ENCODE measurements at regions not wholly inside any gene's neighbourhood (a gene's known extent, or its start where the extent isn't known, plus 50 kb on each side); places are given as distances from the start of the nearest gene placed in this dataset.
"Not testable (repeated sequence)": the region's sequence is repeated elsewhere in the genome, so short reads cannot be mapped to it uniquely, and the experiment has no call there.

DNA sequence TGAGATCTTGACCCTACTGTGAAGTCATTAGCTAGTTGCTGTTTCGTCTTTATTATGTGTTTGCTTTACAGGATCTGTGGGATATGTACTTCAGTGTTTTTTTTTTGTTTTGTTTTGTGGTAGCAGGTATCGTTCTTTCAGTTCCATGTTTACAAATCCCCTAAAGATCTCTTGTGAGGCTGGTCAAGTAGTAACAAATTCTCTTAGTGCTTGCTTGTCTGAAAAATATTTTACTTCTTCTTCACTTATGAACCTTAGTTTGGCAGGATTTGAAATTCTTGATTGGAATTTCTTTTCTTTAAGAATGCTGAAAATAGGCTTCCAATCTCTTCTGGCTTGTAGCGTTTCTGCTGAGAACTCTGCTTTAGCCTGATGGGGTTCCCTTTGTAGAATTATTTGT lies 235.8 kb upstream of the ALCAM start:
- H3K9ac ChIP-seq (ENCODE audit: low read length): no peak overlapping the region
- no peaks in the 10 kb centered on the region for H3K36me3 ChIP-seq (ENCODE audit: control insufficient read depth, insufficient read depth, low read length)
- H3K9me3 ChIP-seq (ENCODE audit: control insufficient read depth, low read length): no peaks in the 10 kb centered on the region
- no peaks in the 10 kb centered on the region for H3K27me3 ChIP-seq (ENCODE audit: control insufficient read depth, insufficient read depth, low read length)
- no peak overlapping the region for H3K4me3 ChIP-seq (ENCODE audit: low read length)
- H3K4me1 ChIP-seq (ENCODE audit: control insufficient read depth, insufficient read depth, low read length): no peaks in the 10 kb centered on the region

GRCh38 chr3:105137911-105138310 lies 228.8 kb upstream of the ALCAM start:
- H3K9ac ChIP-seq (ENCODE audit: low read length): no peak overlapping the region
- H3K9me3 ChIP-seq (ENCODE audit: control insufficient read depth, low read length): no peaks in the 10 kb centered on the region
- no peaks in the 10 kb centered on the region for H3K27me3 ChIP-seq (ENCODE audit: control insufficient read depth, insufficient read depth, low read length)
- no peaks in the 10 kb centered on the region for H3K4me1 ChIP-seq (ENCODE audit: control insufficient read depth, insufficient read depth, low read length)
- no peak overlapping the region for H3K4me3 ChIP-seq (ENCODE audit: low read length)
- no peaks in the 10 kb centered on the region for H3K36me3 ChIP-seq (ENCODE audit: control insufficient read depth, insufficient read depth, low read length)

GRCh38 chr3:105139881-105140560 lies 226.7 kb upstream of the ALCAM start:
- Histone ChIP-seq H3K36me3 (ENCODE audit: control insufficient read depth, insufficient read depth, low read length) (no peaks in the 10 kb centered on the region), H3K4me3 (ENCODE audit: low read length) (no peak overlapping the region), H3K27me3 (ENCODE audit: control insufficient read depth, insufficient read depth, low read length) (no peaks in the 10 kb centered on the region), H3K9me3 (ENCODE audit: control insufficient read depth, low read length) (no peaks in the 10 kb centered on the region), H3K4me1 (ENCODE audit: control insufficient read depth, insufficient read depth, low read length) (no peaks in the 10 kb centered on the region), H3K9ac (ENCODE audit: low read length) (no peak overlapping the region)

DNA sequence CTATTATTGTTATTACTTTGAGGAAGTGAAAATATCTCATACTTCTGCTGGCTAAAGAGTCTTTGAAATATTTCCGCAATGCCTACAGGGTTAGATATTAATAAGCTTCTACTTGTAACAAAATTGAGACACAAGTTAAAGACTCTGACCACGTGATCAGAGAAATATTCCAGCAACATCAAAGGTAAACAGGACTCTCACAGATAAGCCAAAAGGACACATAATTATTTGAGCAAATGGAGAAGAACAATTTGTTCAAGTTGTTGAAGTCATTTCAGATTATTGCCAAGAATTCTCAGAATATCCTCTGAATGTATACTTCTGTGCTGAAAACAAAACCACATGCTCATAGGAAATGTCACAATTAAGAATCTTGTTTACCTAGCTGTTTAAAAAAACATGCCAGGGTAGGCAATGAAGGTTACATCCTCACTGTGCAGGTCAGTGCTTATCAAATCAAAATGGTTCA lies 225.8 kb upstream of the ALCAM start:
- H3K27me3 ChIP-seq (ENCODE audit: control insufficient read depth, insufficient read depth, low read length): no peaks in the 10 kb centered on the region
- no peak overlapping the region for H3K4me3 ChIP-seq (ENCODE audit: low read length)
- no peaks in the 10 kb centered on the region for H3K4me1 ChIP-seq (ENCODE audit: control insufficient read depth, insufficient read depth, low read length)
- H3K36me3 ChIP-seq (ENCODE audit: control insufficient read depth, insufficient read depth, low read length): no peaks in the 10 kb centered on the region
- H3K9ac ChIP-seq (ENCODE audit: low read length): no peak overlapping the region
- H3K9me3 ChIP-seq (ENCODE audit: control insufficient read depth, low read length): no peaks in the 10 kb centered on the region

DNA sequence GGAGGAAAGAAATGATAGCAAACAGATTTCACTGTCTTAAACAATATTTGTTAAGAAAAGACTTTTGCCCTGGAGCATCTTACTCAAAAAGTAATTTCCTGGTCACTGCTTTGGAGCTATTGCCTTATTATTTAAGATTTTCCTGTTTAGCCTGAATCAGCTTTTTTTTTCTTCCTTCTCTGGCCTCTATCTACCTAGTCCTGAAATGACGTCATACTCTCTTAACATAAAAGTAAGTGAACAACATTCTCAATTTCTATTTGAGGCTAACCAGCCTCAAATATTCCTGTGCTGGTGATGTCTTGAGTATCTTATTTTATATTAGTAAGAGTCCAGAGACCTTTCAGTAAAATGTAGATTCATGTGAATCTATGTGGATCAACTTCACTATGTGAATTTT lies 221.9 kb upstream of the ALCAM start:
- Histone ChIP-seq H3K36me3 (ENCODE audit: control insufficient read depth, insufficient read depth, low read length) (no peaks in the 10 kb centered on the region), H3K4me1 (ENCODE audit: control insufficient read depth, insufficient read depth, low read length) (peaks cover 9% of the 10 kb centered on the region), H3K9me3 (ENCODE audit: control insufficient read depth, low read length) (no peaks in the 10 kb centered on the region), H3K4me3 (ENCODE audit: low read length) (no peak overlapping the region), H3K9ac (ENCODE audit: low read length) (no peak overlapping the region), H3K27me3 (ENCODE audit: control insufficient read depth, insufficient read depth, low read length) (no peaks in the 10 kb centered on the region)

DNA sequence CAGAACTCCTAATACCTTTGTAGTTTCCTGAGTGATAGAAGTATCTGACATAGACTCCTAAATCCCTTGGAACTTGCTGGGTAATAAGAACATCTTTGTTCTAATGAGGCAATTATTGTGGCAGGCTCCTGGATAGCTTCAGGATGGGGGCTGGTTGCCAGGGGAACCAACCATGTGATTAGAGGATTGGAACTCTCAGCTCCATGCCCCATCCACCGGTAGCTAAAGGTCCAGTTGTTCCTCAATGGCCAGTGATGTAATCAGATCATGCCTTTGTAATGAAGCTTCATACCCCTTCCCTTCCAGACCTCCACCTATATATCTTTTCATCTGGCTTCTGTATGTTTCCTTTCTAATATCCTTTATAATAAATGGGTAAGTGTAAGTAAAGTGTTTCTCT lies 221.2 kb upstream of the ALCAM start:
- H3K9me3 ChIP-seq (ENCODE audit: control insufficient read depth, low read length): no peaks in the 10 kb centered on the region

GRCh38 chr3:105149197-105149596 lies 217.5 kb upstream of the ALCAM start:
- H3K9me3 ChIP-seq (ENCODE audit: control insufficient read depth, low read length); H3K27me3 ChIP-seq (ENCODE audit: control insufficient read depth, insufficient read depth, low read length); H3K9ac ChIP-seq (ENCODE audit: low read length); H3K4me1 ChIP-seq (ENCODE audit: control insufficient read depth, insufficient read depth, low read length); H3K4me3 ChIP-seq (ENCODE audit: low read length); H3K36me3 ChIP-seq (ENCODE audit: control insufficient read depth, insufficient read depth, low read length): not testable (repeated sequence)

More for the DNA sequence above, 221.2 kb upstream of the ALCAM start:
- Histone ChIP-seq H3K4me1 (ENCODE audit: control insufficient read depth, insufficient read depth, low read length) (peaks cover 9% of the 10 kb centered on the region), H3K9ac (ENCODE audit: low read length) (no peak overlapping the region), H3K36me3 (ENCODE audit: control insufficient read depth, insufficient read depth, low read length) (no peaks in the 10 kb centered on the region), H3K27me3 (ENCODE audit: control insufficient read depth, insufficient read depth, low read length) (no peaks in the 10 kb centered on the region), H3K4me3 (ENCODE audit: low read length) (no peak overlapping the region)

- Histone ChIP-seq H3K4me3 (ENCODE audit: low read length) (no peak overlapping the region), H3K27me3 (ENCODE audit: control insufficient read depth, insufficient read depth, low read length) (no peaks in the 10 kb centered on the region), H3K4me1 (ENCODE audit: control insufficient read depth, insufficient read depth, low read length) (no peaks in the 10 kb centered on the region), H3K9me3 (ENCODE audit: control insufficient read depth, low read length) (no peaks in the 10 kb centered on the region), H3K9ac (ENCODE audit: low read length) (no peak overlapping the region), H3K36me3 (ENCODE audit: control insufficient read depth, insufficient read depth, low read length) (no peaks in the 10 kb centered on the region)
These were observed 213.7 kb upstream of the ALCAM start for GRCh38 chr3:105152987-105153386.

- Histone ChIP-seq H3K9ac (ENCODE audit: low read length) (no peak overlapping the region), H3K27me3 (ENCODE audit: control insufficient read depth, insufficient read depth, low read length) (no peaks in the 10 kb centered on the region), H3K36me3 (ENCODE audit: control insufficient read depth, insufficient read depth, low read length) (no peaks in the 10 kb centered on the region), H3K4me1 (ENCODE audit: control insufficient read depth, insufficient read depth, low read length) (no peaks in the 10 kb centered on the region), H3K9me3 (ENCODE audit: control insufficient read depth, low read length) (no peaks in the 10 kb centered on the region), H3K4me3 (ENCODE audit: low read length) (no peak overlapping the region)
These were observed 212.0 kb upstream of the ALCAM start for GRCh38 chr3:105154692-105155091.

DNA sequence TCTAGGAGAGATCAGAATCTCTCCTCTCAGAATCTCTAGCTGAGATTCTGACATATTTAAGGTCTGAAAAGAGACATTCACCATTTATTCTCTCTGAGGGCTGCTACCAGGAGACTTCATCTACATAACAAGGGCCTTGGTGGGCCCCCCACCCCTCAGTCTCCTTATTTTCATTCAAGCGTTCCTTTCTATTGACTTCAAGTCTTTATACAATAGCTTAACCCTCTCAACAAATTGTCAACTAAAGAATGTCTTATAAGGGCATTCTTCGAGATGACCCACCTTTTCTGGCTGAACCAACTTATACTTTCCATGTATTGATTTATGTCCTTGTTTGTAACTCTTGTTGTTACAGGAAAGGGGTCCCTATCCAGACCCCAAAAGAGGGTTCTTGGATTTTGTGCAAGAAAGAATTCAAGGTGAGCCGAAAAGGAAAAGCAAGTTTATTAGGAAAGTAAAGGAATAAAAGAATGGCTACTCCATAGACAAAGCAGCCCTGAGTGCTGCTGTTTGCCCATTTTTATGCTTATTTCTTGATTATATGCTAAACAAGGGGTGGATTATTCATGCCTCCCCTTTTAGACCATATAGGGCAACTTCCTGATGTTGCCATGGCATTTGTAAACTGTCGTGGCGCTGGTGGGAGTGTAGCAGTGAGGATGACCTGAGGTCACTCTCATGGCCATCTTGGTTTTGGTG lies 209.5 kb upstream of the ALCAM start:
- no peaks in the 10 kb centered on the region for H3K36me3 ChIP-seq (ENCODE audit: control insufficient read depth, insufficient read depth, low read length)
- H3K9ac ChIP-seq (ENCODE audit: low read length): no peak overlapping the region
- H3K27me3 ChIP-seq (ENCODE audit: control insufficient read depth, insufficient read depth, low read length): no peaks in the 10 kb centered on the region
- no peak overlapping the region for H3K4me3 ChIP-seq (ENCODE audit: low read length)
- no peaks in the 10 kb centered on the region for H3K9me3 ChIP-seq (ENCODE audit: control insufficient read depth, low read length)
- H3K4me1 ChIP-seq (ENCODE audit: control insufficient read depth, insufficient read depth, low read length): no peaks in the 10 kb centered on the region

GRCh38 chr3:105157766-105158085 lies 209.0 kb upstream of the ALCAM start:
- Histone ChIP-seq H3K9me3 (ENCODE audit: control insufficient read depth, low read length) (no peaks in the 10 kb centered on the region), H3K27me3 (ENCODE audit: control insufficient read depth, insufficient read depth, low read length) (no peaks in the 10 kb centered on the region), H3K36me3 (ENCODE audit: control insufficient read depth, insufficient read depth, low read length) (no peaks in the 10 kb centered on the region), H3K4me3 (ENCODE audit: low read length) (no peak overlapping the region), H3K4me1 (ENCODE audit: control insufficient read depth, insufficient read depth, low read length) (no peaks in the 10 kb centered on the region), H3K9ac (ENCODE audit: low read length) (no peak overlapping the region)

DNA sequence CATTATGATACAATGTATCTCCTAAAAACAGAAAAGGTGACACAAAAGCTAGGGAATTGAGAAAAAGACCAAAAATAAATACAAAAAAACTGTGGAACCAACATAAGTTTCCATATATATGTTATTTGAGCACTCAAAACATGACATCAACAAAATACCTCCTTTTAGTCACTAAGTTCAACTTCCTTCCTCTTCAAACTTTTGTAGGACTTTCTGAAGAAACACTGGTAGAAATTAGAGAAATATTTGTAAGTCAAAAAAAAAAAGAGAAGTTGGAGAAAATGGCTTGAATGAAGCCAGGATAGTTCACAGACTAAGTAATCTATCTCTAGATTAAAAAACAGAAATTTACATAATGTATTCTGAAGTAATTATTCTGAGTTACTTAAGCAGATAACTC lies 208.4 kb upstream of the ALCAM start:
- Histone ChIP-seq H3K9me3 (ENCODE audit: control insufficient read depth, low read length) (no peaks in the 10 kb centered on the region), H3K27me3 (ENCODE audit: control insufficient read depth, insufficient read depth, low read length) (no peaks in the 10 kb centered on the region), H3K4me3 (ENCODE audit: low read length) (no peak overlapping the region), H3K36me3 (ENCODE audit: control insufficient read depth, insufficient read depth, low read length) (no peaks in the 10 kb centered on the region), H3K4me1 (ENCODE audit: control insufficient read depth, insufficient read depth, low read length) (no peaks in the 10 kb centered on the region), H3K9ac (ENCODE audit: low read length) (no peak overlapping the region)
